Erythroblast (primary cell): ENCODE measurements at regions not wholly inside any gene's neighbourhood (a gene's known extent, or its start where the extent isn't known, plus 50 kb on each side); places are given as distances from the start of the nearest gene placed in this dataset.

Source experiments
- GATA1 ChIP-seq: IDR thresholded peaks from 2 replicates; pipeline ENCODE4 v1.6.1; 2011; ENCODE audit warnings: low read depth, mild to moderate bottlenecking, control low read depth, low read length, moderate library complexity
- POLR2A ChIP-seq: IDR thresholded peaks from 2 replicates; pipeline ENCODE4 v1.6.1; 2011; ENCODE audit warnings: mild to moderate bottlenecking, low read length

DNA sequence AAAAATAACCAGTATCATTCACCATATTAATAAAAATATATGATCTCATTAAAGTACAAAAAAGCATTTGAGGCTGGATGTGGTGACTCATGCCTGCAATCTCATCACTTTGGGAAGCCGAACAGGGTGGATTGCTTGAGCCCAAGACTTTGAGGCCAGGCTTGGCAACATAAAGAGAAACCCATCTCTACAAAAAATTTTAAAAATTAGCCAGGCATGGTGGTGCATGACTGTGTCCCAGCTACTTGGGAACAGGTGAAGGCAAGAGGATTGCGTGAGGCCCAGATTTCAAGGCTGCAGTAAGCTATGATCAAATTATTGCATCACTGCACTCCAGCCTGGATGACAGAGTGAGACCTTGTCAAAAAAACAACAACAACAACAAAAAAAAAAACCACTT lies 75.9 kb downstream of the RAD51AP2 start:
- no peak for TF ChIP-seq POLR2A
- no peak for TF ChIP-seq GATA1
